A549 (cell line): ENCODE measurements at regions not wholly inside any gene's neighbourhood (a gene's known extent, or its start where the extent isn't known, plus 50 kb on each side); places are given as distances from the start of the nearest gene placed in this dataset.

ENCODE experiments used
- CBX8 ChIP-seq: fragments of 200-600 bp; sonication (generic); IDR thresholded peaks from 2 replicates; pipeline ENCODE4 v1.6.1; 2016
- CTCF ChIP-seq: fragments of >200 bp; sonication (Bioruptor Twin); formaldehyde crosslinking; IDR thresholded peaks from 3 replicates; pipeline ENCODE4 v1.5.1; 2016
- EHMT2 ChIP-seq: fragments of 200-600 bp; sonication (generic); IDR thresholded peaks from 2 replicates; pipeline ENCODE4 v1.6.1; 2016; ENCODE audit warnings: antibody characterized with exemption, low read depth, mild to moderate bottlenecking, moderate library complexity
- ELK1 ChIP-seq: fragments of 150-350 bp; IDR thresholded peaks from 2 replicates; pipeline ENCODE4 v1.6.1; 2014; ENCODE audit warnings: low read depth, mild to moderate bottlenecking, low read length
- HDAC2 ChIP-seq: fragments of 200-600 bp; sonication (generic); IDR thresholded peaks from 2 replicates; pipeline ENCODE4 v1.6.1; 2016
- MYC ChIP-seq: IDR thresholded peaks from 2 replicates; pipeline ENCODE4 v1.6.1; 2012; ENCODE audit warnings: mild to moderate bottlenecking, inconsistent platforms, low read length, improper control_type of control experiment, borderline replicate concordance
- POLR2A ChIP-seq: IDR thresholded peaks from 2 replicates; pipeline ENCODE4 v1.6.1; 2012; ENCODE audit warnings: mild to moderate bottlenecking, low read length

GRCh38 chr5:20500546-20500945 lies 512.5 kb upstream of the CDH18 start:
- TF ChIP-seq CTCF (no peak), ELK1 (no peak), HDAC2 (no peak), EHMT2 (no peak), POLR2A (no peak), MYC (no peak), CBX8 (no peak)
